WTC11 (cell line): ENCODE measurements at regions not wholly inside any gene's neighbourhood (a gene's known extent, or its start where the extent isn't known, plus 50 kb on each side); places are given as distances from the start of the nearest gene placed in this dataset.

Experiments
- ATF1 ChIP-seq: sonication (generic); formaldehyde crosslinking; IDR thresholded peaks from 2 replicates; pipeline ENCODE4 v1.8.1; 2023; ENCODE audit warnings: mild to moderate bottlenecking, moderate library complexity, missing genetic modification reagents
- FOXP1 ChIP-seq: sonication (generic); formaldehyde crosslinking; IDR thresholded peaks from 2 replicates; pipeline ENCODE4 v1.8.0; 2022; ENCODE audit warnings: missing genetic modification reagents, mild to moderate bottlenecking, moderate library complexity, borderline replicate concordance
- GABPB1 ChIP-seq: sonication (generic); formaldehyde crosslinking; IDR thresholded peaks from 2 replicates; pipeline ENCODE4 v1.8.1; 2023; ENCODE audit warnings: mild to moderate bottlenecking, missing genetic modification reagents
- NFATC4 ChIP-seq: fragments of 250-450 bp; sonication (Bioruptor Pico); IDR thresholded peaks from 2 replicates; pipeline ENCODE4 v1.9.0; 2021; ENCODE audit warnings: mild to moderate bottlenecking
- NFYB ChIP-seq: sonication (generic); formaldehyde crosslinking; conservative IDR thresholded peaks from 2 replicates; pipeline ENCODE4 v1.8.0; 2022; ENCODE audit warnings: low read depth, missing genetic modification reagents
- NR3C1 ChIP-seq: sonication (generic); formaldehyde crosslinking; conservative IDR thresholded peaks from 2 replicates; pipeline ENCODE4 v1.8.1; 2023; ENCODE audit warnings: low read depth, mild to moderate bottlenecking, missing genetic modification reagents
- RELA ChIP-seq: sonication (generic); formaldehyde crosslinking; IDR thresholded peaks from 2 replicates; pipeline ENCODE4 v1.8.1; 2022; ENCODE audit warnings: missing genetic modification reagents, mild to moderate bottlenecking, borderline replicate concordance
- SOX15 ChIP-seq: fragments of 250-450 bp; sonication (Bioruptor Pico); IDR thresholded peaks from 2 replicates; pipeline ENCODE4 v1.9.0; 2021; ENCODE audit warnings: mild to moderate bottlenecking
- TEAD1 ChIP-seq: sonication (generic); formaldehyde crosslinking; IDR thresholded peaks from 2 replicates; pipeline ENCODE4 v1.8.0; 2022; ENCODE audit warnings: mild to moderate bottlenecking, missing genetic modification reagents
- ZNF416 ChIP-seq: fragments of 250-450 bp; sonication (Bioruptor Pico); IDR thresholded peaks from 2 replicates; pipeline ENCODE4 v1.9.0; 2021; ENCODE audit warnings: mild to moderate bottlenecking, inconsistent platforms
- TF ChIP-seq, protein P1 (sequence below): fragments of 200-600 bp; IDR thresholded peaks from 2 replicates; pipeline ENCODE4 v1.8.0; 2022; ENCODE audit warnings: antibody characterized with exemption
- TF ChIP-seq, protein P2 (sequence below): sonication (generic); formaldehyde crosslinking; IDR thresholded peaks from 2 replicates; pipeline ENCODE4 v1.8.1; 2022; ENCODE audit warnings: mild to moderate bottlenecking, moderate library complexity, missing genetic modification reagents
- TF ChIP-seq, protein P3 (sequence below): sonication (generic); formaldehyde crosslinking; IDR thresholded peaks from 2 replicates; pipeline ENCODE4 v1.8.1; 2023; ENCODE audit warnings: mild to moderate bottlenecking, missing genetic modification reagents, moderate library complexity

DNA sequence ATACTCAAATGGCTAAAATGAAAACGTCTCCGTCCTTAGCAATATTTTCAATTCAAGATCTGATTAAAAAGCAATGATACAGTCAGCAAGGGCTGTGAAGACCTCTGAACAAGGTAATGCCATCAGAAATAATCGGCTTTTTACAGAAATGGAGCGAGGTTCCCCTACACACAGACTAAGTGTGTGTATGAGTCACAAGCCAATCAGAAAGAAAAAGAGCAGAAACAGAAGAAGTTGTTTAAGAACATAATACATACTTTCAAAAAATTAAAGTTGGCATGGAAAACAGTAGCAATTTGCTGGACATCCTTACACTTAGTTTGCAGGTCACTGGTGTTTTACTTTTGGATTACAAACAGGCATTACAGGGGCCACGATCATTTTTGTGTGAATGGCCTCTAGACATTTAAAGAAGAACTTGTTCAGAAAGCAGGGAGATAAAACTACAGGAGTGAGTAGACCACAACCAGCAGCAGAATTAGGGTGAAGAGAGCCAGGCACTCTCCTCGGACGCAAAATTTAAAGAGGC, 350.0 kb upstream of the RUNX1 start:
- TF ChIP-seq, protein P1, sequence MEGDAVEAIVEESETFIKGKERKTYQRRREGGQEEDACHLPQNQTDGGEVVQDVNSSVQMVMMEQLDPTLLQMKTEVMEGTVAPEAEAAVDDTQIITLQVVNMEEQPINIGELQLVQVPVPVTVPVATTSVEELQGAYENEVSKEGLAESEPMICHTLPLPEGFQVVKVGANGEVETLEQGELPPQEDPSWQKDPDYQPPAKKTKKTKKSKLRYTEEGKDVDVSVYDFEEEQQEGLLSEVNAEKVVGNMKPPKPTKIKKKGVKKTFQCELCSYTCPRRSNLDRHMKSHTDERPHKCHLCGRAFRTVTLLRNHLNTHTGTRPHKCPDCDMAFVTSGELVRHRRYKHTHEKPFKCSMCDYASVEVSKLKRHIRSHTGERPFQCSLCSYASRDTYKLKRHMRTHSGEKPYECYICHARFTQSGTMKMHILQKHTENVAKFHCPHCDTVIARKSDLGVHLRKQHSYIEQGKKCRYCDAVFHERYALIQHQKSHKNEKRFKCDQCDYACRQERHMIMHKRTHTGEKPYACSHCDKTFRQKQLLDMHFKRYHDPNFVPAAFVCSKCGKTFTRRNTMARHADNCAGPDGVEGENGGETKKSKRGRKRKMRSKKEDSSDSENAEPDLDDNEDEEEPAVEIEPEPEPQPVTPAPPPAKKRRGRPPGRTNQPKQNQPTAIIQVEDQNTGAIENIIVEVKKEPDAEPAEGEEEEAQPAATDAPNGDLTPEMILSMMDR, result no peak
- TF ChIP-seq NR3C1 (CRISPR knock-in tag), result no peak
- TF ChIP-seq, protein P2, sequence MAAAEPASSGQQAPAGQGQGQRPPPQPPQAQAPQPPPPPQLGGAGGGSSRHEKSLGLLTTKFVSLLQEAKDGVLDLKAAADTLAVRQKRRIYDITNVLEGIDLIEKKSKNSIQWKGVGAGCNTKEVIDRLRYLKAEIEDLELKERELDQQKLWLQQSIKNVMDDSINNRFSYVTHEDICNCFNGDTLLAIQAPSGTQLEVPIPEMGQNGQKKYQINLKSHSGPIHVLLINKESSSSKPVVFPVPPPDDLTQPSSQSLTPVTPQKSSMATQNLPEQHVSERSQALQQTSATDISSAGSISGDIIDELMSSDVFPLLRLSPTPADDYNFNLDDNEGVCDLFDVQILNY (CRISPR knock-in tag), result no peak
- TF ChIP-seq SOX15 (CRISPR knock-in tag), result no peak
- no peak for TF ChIP-seq FOXP1 (CRISPR knock-in tag)
- no peak for TF ChIP-seq ATF1
- TF ChIP-seq NFYB (CRISPR knock-in tag), result no peak
- no peak for TF ChIP-seq RELA
- no peak for TF ChIP-seq GABPB1
- no peak for TF ChIP-seq NFATC4 (CRISPR knock-in tag)
- TF ChIP-seq ZNF416 (CRISPR knock-in tag), result no peak
- no peak for TF ChIP-seq TEAD1
- TF ChIP-seq, protein P3, sequence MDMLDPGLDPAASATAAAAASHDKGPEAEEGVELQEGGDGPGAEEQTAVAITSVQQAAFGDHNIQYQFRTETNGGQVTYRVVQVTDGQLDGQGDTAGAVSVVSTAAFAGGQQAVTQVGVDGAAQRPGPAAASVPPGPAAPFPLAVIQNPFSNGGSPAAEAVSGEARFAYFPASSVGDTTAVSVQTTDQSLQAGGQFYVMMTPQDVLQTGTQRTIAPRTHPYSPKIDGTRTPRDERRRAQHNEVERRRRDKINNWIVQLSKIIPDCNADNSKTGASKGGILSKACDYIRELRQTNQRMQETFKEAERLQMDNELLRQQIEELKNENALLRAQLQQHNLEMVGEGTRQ (CRISPR knock-in tag), result no peak
